ENCODE measurements at regions not wholly inside any gene's neighbourhood (a gene's known extent, or its start where the extent isn't known, plus 50 kb on each side); places are given as distances from the start of the nearest gene placed in this dataset.

DNA sequence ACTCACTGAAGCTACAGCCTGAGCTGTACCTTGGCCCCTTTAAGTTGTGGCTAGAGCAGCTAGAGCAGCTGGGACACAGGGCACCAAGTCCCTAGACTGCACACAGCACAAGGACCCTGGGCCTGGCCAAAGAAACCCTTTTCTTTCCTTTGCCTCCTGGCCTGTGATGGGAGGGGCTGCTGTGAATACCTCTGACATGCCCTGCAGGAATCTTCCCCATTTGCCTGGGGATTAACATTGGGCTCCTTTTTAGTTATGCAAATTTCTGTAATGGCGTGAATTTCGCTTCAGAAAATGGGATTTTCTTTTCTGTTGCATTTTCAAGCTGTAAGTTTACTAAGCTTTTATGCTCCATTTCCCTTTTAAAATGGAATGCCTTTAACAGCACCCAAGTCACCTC, 611.2 kb upstream of the ARPP21 start (continued):
- TF ChIP-seq, protein P1, sequence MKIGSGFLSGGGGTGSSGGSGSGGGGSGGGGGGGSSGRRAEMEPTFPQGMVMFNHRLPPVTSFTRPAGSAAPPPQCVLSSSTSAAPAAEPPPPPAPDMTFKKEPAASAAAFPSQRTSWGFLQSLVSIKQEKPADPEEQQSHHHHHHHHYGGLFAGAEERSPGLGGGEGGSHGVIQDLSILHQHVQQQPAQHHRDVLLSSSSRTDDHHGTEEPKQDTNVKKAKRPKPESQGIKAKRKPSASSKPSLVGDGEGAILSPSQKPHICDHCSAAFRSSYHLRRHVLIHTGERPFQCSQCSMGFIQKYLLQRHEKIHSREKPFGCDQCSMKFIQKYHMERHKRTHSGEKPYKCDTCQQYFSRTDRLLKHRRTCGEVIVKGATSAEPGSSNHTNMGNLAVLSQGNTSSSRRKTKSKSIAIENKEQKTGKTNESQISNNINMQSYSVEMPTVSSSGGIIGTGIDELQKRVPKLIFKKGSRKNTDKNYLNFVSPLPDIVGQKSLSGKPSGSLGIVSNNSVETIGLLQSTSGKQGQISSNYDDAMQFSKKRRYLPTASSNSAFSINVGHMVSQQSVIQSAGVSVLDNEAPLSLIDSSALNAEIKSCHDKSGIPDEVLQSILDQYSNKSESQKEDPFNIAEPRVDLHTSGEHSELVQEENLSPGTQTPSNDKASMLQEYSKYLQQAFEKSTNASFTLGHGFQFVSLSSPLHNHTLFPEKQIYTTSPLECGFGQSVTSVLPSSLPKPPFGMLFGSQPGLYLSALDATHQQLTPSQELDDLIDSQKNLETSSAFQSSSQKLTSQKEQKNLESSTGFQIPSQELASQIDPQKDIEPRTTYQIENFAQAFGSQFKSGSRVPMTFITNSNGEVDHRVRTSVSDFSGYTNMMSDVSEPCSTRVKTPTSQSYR (CRISPR knock-in tag; IDR thresholded peaks at IDR 0.05), result no peak
- TF ChIP-seq JUN (CRISPR knock-in tag; IDR thresholded peaks at IDR 0.05), result no peak

DNA sequence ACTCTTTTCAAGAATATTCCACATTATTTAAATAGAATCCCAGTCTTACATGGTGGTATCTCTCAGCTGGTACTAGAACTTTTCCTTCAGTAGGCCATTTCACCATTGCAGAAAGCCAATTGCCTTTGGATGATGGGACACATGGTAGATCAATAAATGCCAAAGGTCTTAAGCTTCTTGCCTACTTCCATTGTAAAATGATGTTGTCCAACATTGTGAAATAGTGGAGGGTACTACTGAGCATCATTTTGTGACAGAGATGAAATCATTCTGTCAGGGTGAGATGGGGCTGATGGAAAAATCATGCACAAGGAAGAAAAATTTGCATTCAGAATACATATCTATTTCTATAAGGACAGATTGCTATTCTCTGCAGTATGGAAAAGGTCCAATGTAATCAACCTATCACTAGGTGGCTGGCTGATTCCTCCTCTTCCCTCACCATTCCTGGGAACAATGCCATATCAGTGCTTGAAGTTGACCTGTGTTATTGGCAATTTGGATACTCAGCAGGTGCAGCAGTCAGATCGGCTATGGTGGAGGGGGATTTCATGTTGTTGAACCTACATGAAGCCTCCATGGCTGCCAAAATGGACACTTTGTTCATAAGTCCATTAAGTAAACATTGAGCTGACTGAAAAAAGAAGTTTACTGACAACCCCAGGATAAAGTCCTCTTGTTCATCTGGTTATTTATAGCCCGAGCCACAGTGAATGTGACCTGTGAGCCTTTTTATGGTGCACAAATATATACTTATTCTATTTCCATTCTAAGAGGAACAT, 596.9 kb upstream of the ARPP21 start:
- ATAC-seq (no peak), DNase-seq (ENCODE audit: low spot score) (no peak)
- Mint-ChIP-seq H3K27ac (no peak overlapping the region), H3K27me3 (ENCODE audit: low read depth) (no peaks in the 10 kb centered on the region), H3K9me3 (no peaks in the 10 kb centered on the region), H3K36me3 (no peaks in the 10 kb centered on the region), H3K4me1 (peaks cover 3% of the 10 kb centered on the region; the same call in 1 of the 2 replicates), H3K4me3 (no peak overlapping the region)
- ChIA-PET CTCF (no interaction called here), POLR2A (no interaction called here)
- TF ChIP-seq FOXK1 (CRISPR knock-in tag; IDR thresholded peaks at IDR 0.05) (no peak), ZNF317 (CRISPR knock-in tag; IDR thresholded peaks at IDR 0.05; ENCODE audit: borderline replicate concordance, low read depth) (no peak), ZNF396 (CRISPR knock-in tag; IDR thresholded peaks at IDR 0.05; ENCODE audit: borderline replicate concordance) (no peak), ZNF219 (CRISPR knock-in tag; IDR thresholded peaks at IDR 0.05; ENCODE audit: borderline replicate concordance) (no peak), RELA (CRISPR knock-in tag; IDR thresholded peaks at IDR 0.05; ENCODE audit: borderline replicate concordance) (no peak), TEAD4 (CRISPR knock-in tag; IDR thresholded peaks at IDR 0.05) (no peak), TCF7 (CRISPR knock-in tag; IDR thresholded peaks at IDR 0.05; ENCODE audit: low read depth) (no peak), RORB (CRISPR knock-in tag; IDR thresholded peaks at IDR 0.05) (no peak), ESRRA (CRISPR knock-in tag; IDR thresholded peaks at IDR 0.05; ENCODE audit: borderline replicate concordance) (no peak)
- TF ChIP-seq, protein P2, sequence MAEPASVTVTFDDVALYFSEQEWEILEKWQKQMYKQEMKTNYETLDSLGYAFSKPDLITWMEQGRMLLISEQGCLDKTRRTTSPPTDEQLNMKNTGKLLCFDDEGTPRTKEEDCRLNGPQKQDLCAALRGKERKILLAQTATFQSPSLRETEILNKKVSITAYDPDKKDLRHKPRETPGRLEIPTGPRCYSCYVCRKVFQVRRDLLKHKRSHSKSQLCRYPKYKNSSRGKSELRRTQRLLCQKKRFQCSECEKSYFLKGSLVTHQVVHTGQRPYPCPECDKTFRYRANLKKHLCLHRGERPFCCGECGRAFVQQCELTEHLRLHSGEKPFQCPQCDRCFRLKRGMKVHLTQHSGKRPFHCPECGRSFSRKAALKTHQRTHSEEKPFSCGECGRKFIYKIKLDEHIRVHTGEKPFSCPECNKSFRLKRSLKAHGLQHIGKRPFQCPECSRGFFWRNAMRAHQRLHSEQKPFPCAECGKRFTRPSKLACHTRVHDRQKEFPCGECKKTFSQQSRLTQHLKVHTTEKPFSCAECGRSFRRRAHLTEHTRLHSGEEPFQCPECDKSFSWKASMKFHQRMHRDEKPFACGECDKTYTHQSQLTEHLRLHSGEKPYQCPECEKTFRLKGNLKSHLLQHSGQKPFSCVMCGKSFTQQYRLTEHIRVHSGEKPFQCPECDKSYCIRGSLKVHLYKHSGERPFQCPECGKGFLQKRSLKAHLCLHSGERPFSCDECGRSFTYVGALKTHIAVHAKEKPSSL (CRISPR knock-in tag; conservative IDR thresholded peaks at IDR 0.05), result no peak
- TF ChIP-seq, protein P3, sequence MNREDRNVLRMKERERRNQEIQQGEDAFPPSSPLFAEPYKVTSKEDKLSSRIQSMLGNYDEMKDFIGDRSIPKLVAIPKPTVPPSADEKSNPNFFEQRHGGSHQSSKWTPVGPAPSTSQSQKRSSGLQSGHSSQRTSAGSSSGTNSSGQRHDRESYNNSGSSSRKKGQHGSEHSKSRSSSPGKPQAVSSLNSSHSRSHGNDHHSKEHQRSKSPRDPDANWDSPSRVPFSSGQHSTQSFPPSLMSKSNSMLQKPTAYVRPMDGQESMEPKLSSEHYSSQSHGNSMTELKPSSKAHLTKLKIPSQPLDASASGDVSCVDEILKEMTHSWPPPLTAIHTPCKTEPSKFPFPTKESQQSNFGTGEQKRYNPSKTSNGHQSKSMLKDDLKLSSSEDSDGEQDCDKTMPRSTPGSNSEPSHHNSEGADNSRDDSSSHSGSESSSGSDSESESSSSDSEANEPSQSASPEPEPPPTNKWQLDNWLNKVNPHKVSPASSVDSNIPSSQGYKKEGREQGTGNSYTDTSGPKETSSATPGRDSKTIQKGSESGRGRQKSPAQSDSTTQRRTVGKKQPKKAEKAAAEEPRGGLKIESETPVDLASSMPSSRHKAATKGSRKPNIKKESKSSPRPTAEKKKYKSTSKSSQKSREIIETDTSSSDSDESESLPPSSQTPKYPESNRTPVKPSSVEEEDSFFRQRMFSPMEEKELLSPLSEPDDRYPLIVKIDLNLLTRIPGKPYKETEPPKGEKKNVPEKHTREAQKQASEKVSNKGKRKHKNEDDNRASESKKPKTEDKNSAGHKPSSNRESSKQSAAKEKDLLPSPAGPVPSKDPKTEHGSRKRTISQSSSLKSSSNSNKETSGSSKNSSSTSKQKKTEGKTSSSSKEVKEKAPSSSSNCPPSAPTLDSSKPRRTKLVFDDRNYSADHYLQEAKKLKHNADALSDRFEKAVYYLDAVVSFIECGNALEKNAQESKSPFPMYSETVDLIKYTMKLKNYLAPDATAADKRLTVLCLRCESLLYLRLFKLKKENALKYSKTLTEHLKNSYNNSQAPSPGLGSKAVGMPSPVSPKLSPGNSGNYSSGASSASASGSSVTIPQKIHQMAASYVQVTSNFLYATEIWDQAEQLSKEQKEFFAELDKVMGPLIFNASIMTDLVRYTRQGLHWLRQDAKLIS (CRISPR knock-in tag; IDR thresholded peaks at IDR 0.05; ENCODE audit: borderline replicate concordance), result no peak
- TF ChIP-seq, protein P4, sequence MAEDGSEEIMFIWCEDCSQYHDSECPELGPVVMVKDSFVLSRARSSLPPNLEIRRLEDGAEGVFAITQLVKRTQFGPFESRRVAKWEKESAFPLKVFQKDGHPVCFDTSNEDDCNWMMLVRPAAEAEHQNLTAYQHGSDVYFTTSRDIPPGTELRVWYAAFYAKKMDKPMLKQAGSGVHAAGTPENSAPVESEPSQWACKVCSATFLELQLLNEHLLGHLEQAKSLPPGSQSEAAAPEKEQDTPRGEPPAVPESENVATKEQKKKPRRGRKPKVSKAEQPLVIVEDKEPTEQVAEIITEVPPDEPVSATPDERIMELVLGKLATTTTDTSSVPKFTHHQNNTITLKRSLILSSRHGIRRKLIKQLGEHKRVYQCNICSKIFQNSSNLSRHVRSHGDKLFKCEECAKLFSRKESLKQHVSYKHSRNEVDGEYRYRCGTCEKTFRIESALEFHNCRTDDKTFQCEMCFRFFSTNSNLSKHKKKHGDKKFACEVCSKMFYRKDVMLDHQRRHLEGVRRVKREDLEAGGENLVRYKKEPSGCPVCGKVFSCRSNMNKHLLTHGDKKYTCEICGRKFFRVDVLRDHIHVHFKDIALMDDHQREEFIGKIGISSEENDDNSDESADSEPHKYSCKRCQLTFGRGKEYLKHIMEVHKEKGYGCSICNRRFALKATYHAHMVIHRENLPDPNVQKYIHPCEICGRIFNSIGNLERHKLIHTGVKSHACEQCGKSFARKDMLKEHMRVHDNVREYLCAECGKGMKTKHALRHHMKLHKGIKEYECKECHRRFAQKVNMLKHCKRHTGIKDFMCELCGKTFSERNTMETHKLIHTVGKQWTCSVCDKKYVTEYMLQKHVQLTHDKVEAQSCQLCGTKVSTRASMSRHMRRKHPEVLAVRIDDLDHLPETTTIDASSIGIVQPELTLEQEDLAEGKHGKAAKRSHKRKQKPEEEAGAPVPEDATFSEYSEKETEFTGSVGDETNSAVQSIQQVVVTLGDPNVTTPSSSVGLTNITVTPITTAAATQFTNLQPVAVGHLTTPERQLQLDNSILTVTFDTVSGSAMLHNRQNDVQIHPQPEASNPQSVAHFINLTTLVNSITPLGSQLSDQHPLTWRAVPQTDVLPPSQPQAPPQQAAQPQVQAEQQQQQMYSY (CRISPR knock-in tag; IDR thresholded peaks at IDR 0.05), result no peak
- TF ChIP-seq, protein P5, sequence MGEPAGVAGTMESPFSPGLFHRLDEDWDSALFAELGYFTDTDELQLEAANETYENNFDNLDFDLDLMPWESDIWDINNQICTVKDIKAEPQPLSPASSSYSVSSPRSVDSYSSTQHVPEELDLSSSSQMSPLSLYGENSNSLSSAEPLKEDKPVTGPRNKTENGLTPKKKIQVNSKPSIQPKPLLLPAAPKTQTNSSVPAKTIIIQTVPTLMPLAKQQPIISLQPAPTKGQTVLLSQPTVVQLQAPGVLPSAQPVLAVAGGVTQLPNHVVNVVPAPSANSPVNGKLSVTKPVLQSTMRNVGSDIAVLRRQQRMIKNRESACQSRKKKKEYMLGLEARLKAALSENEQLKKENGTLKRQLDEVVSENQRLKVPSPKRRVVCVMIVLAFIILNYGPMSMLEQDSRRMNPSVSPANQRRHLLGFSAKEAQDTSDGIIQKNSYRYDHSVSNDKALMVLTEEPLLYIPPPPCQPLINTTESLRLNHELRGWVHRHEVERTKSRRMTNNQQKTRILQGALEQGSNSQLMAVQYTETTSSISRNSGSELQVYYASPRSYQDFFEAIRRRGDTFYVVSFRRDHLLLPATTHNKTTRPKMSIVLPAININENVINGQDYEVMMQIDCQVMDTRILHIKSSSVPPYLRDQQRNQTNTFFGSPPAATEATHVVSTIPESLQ (CRISPR knock-in tag; IDR thresholded peaks at IDR 0.05), result no peak
- TF ChIP-seq, protein P6, sequence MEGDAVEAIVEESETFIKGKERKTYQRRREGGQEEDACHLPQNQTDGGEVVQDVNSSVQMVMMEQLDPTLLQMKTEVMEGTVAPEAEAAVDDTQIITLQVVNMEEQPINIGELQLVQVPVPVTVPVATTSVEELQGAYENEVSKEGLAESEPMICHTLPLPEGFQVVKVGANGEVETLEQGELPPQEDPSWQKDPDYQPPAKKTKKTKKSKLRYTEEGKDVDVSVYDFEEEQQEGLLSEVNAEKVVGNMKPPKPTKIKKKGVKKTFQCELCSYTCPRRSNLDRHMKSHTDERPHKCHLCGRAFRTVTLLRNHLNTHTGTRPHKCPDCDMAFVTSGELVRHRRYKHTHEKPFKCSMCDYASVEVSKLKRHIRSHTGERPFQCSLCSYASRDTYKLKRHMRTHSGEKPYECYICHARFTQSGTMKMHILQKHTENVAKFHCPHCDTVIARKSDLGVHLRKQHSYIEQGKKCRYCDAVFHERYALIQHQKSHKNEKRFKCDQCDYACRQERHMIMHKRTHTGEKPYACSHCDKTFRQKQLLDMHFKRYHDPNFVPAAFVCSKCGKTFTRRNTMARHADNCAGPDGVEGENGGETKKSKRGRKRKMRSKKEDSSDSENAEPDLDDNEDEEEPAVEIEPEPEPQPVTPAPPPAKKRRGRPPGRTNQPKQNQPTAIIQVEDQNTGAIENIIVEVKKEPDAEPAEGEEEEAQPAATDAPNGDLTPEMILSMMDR (IDR thresholded peaks at IDR 0.05), result no peak
- TF ChIP-seq, protein P7, sequence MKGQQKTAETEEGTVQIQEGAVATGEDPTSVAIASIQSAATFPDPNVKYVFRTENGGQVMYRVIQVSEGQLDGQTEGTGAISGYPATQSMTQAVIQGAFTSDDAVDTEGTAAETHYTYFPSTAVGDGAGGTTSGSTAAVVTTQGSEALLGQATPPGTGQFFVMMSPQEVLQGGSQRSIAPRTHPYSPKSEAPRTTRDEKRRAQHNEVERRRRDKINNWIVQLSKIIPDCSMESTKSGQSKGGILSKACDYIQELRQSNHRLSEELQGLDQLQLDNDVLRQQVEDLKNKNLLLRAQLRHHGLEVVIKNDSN (CRISPR knock-in tag; IDR thresholded peaks at IDR 0.05), result no peak

Data from WTC11 (cell line).